Smooth muscle cell (in vitro differentiated cells): ENCODE measurements at regions not wholly inside any gene's neighbourhood (a gene's known extent, or its start where the extent isn't known, plus 50 kb on each side); places are given as distances from the start of the nearest gene placed in this dataset.

Experiments used
- DNase-seq: peaks from one replicate; lab custom pipeline; 2025; ENCODE audit not compliant: unreplicated experiment; lab: John Stamatoyannopoulos, UW
- H2AFZ ChIP-seq: fragments of 200-600 bp; sonication (generic); 2 replicates; pipeline ENCODE4 v1.6.0; 2016; ENCODE audit warnings: antibody characterized with exemption, low read depth, mild to moderate bottlenecking
- H3F3A ChIP-seq: fragments of 200-600 bp; sonication (generic); 2 replicates; pipeline ENCODE4 v1.6.0; 2017; ENCODE audit warnings: antibody characterized with exemption, low read depth
- H3K27ac ChIP-seq: fragments of 200-600 bp; sonication (generic); 2 replicates; pipeline ENCODE4 v1.5.1; 2016; ENCODE audit warnings: low read depth, mild to moderate bottlenecking
- H3K27me3 ChIP-seq: fragments of 200-600 bp; sonication (generic); 2 replicates; pipeline ENCODE4 v1.6.1; 2016; ENCODE audit warnings: low read depth, mild to moderate bottlenecking
- H3K36me3 ChIP-seq: fragments of 200-600 bp; sonication (generic); 2 replicates; pipeline ENCODE4 v1.5.1; 2016; ENCODE audit warnings: low read depth
- H3K4me1 ChIP-seq: fragments of 200-600 bp; sonication (generic); 2 replicates; pipeline ENCODE4 v1.5.1; 2016; ENCODE audit warnings: low read depth
- H3K4me2 ChIP-seq: fragments of 200-600 bp; sonication (generic); 2 replicates; pipeline ENCODE4 v1.6.0; 2016; ENCODE audit warnings: mild to moderate bottlenecking
- H3K4me3 ChIP-seq: fragments of 200-600 bp; sonication (generic); 2 replicates; pipeline ENCODE4 v1.5.1; 2016; ENCODE audit warnings: mild to moderate bottlenecking
- H3K79me2 ChIP-seq: fragments of 200-600 bp; sonication (generic); 2 replicates; pipeline ENCODE4 v1.6.0; 2016; ENCODE audit warnings: low read depth, mild to moderate bottlenecking
- H3K9ac ChIP-seq: fragments of 200-600 bp; sonication (generic); 2 replicates; pipeline ENCODE4 v1.6.0; 2016; ENCODE audit warnings: low read depth
- H3K9me3 ChIP-seq: fragments of 200-600 bp; sonication (generic); replicated peaks from 2 replicates; pipeline ENCODE4 v1.5.1; 2016; ENCODE audit warnings: low read depth
- H4K20me1 ChIP-seq: fragments of 200-600 bp; sonication (generic); 2 replicates; pipeline ENCODE4 v1.6.0; 2016; ENCODE audit warnings: low read depth
- CTCF ChIP-seq: fragments of 200-600 bp; sonication (generic); IDR thresholded peaks from 2 replicates; pipeline ENCODE4 v1.5.1; 2017; ENCODE audit warnings: borderline replicate concordance, mild to moderate bottlenecking, antibody characterized with exemption; ENCODE audit not compliant: insufficient read depth, poor library complexity, severe bottlenecking
- WGBS: methylation state at CpG from one replicate; pipeline ENCODE4 v1.1.7; 2016; ENCODE audit warnings: low lambda C conversion rate; 5-methylcytosine and 5-hydroxymethylcytosine counted together

GRCh38 chr3:164194842-164195241 lies 883.5 kb downstream of the SI start:
- Histone ChIP-seq H4K20me1 (no peaks in the 10 kb centered on the region), H3K27ac (no peak overlapping the region), H3K4me2 (no peak overlapping the region), H2AFZ (no peak overlapping the region), H3K27me3 (no peaks in the 10 kb centered on the region), H3K79me2 (no peaks in the 10 kb centered on the region), H3K9ac (no peak overlapping the region), H3K4me3 (no peak overlapping the region), H3K4me1 (no peaks in the 10 kb centered on the region), H3F3A (no peaks in the 10 kb centered on the region), H3K9me3 (no peaks in the 10 kb centered on the region), H3K36me3 (no peaks in the 10 kb centered on the region)
- TF ChIP-seq CTCF = no peak
- DNase-seq = no peak
- 69% methylated on average over 2 of the region's 2 CpGs for WGBS

GRCh38 chr3:164192974-164193373 lies 885.3 kb downstream of the SI start:
- H3K27ac ChIP-seq = no peak overlapping the region
- H4K20me1 ChIP-seq = no peaks in the 10 kb centered on the region
- no peaks in the 10 kb centered on the region for H3K36me3 ChIP-seq
- no peak for TF ChIP-seq CTCF
- DNase-seq = no peak
- no peak overlapping the region for H3K4me3 ChIP-seq
- H3K9ac ChIP-seq = no peak overlapping the region
- H3F3A ChIP-seq = no peaks in the 10 kb centered on the region
- no peaks in the 10 kb centered on the region for H3K27me3 ChIP-seq
- H3K79me2 ChIP-seq = no peaks in the 10 kb centered on the region
- H3K4me2 ChIP-seq = no peak overlapping the region
- H2AFZ ChIP-seq = no peak overlapping the region
- WGBS = 81% methylated on average over 4 of the region's 4 CpGs
- H3K4me1 ChIP-seq = no peaks in the 10 kb centered on the region
- no peaks in the 10 kb centered on the region for H3K9me3 ChIP-seq

- H3F3A ChIP-seq = no peaks in the 10 kb centered on the region
- no peaks in the 10 kb centered on the region for H3K27me3 ChIP-seq
- H4K20me1 ChIP-seq = no peaks in the 10 kb centered on the region
- no peak for DNase-seq
- H3K4me1 ChIP-seq = no peaks in the 10 kb centered on the region
- no peak for TF ChIP-seq CTCF
- H3K4me2 ChIP-seq = no peak overlapping the region
- H3K4me3 ChIP-seq = no peak overlapping the region
- H3K79me2 ChIP-seq = no peaks in the 10 kb centered on the region
- no peak overlapping the region for H2AFZ ChIP-seq
- no peaks in the 10 kb centered on the region for H3K9me3 ChIP-seq
- no peak overlapping the region for H3K27ac ChIP-seq
- H3K9ac ChIP-seq = no peak overlapping the region
- H3K36me3 ChIP-seq = no peaks in the 10 kb centered on the region
Observed at GRCh38 chr3:164190566-164190965, 887.7 kb downstream of the SI start.

GRCh38 chr3:164186095-164186494 lies 892.2 kb downstream of the SI start:
- no peak for TF ChIP-seq CTCF
- Histone ChIP-seq H3K27me3 (no peaks in the 10 kb centered on the region), H4K20me1 (no peaks in the 10 kb centered on the region), H2AFZ (no peak overlapping the region), H3F3A (no peaks in the 10 kb centered on the region), H3K4me2 (no peak overlapping the region), H3K9me3 (no peaks in the 10 kb centered on the region), H3K4me3 (no peak overlapping the region), H3K79me2 (no peaks in the 10 kb centered on the region), H3K36me3 (no peaks in the 10 kb centered on the region), H3K9ac (no peak overlapping the region), H3K27ac (no peak overlapping the region), H3K4me1 (no peaks in the 10 kb centered on the region)
- WGBS = 95% methylated on average over 3 of the region's 3 CpGs
- DNase-seq = no peak
